ENCODE measurements at regions not wholly inside any gene's neighbourhood (a gene's known extent, or its start where the extent isn't known, plus 50 kb on each side); places are given as distances from the start of the nearest gene placed in this dataset.

DNA sequence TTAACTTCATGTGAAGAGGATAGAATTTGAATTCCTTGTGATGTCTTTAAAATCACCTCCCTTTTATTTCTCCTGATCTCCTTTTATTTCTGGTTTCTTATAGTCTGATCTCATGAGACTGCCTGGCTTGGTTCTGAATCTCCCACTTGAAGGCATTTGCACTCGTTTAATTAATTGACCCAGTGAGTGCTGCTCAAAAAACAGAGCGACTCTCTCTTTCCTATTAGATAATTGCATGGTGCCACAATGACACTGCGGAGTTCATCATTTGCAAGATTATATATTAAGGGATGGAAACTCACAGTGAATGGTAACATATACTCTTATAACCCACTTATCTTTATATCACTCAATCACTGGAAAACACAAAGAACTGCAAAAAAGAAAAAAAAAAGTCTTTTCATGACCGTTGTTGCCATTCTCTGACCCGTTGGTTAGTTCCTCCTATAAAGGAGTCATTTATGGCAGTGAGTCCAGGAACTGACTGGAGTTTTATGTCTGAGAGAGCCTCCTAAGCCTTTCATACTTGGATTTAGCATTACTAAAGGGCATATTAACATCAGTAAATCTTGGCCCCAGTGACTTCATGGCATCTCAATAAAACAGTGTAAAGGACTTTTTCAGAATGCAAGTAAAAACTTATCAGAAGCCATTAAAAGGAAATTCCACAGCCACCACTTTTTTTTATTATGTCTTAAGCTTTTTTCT is 103.3 kb upstream of the EPHA4 start:
- DNase-seq: no peak

DNA sequence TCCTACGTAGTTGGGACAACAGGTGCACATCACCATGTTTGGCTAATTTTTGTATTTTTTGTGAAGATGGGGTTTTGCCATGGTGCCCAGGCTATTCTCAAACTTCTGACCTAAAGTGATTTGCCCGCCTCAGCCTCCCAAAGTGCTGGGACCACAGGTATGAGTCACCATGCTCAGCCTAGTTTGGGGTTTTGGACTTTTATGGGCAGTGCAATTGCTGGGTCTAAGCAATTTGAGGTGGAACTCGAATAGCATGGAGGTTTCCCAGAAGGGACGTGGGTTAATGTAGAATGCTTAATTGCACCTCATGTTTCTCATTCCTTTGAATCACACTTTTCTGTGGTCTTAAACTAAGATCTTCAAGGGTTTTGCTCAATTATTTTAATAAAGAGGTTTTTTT is 102.3 kb upstream of the EPHA4 start:
- DNase-seq: no peak

DNA sequence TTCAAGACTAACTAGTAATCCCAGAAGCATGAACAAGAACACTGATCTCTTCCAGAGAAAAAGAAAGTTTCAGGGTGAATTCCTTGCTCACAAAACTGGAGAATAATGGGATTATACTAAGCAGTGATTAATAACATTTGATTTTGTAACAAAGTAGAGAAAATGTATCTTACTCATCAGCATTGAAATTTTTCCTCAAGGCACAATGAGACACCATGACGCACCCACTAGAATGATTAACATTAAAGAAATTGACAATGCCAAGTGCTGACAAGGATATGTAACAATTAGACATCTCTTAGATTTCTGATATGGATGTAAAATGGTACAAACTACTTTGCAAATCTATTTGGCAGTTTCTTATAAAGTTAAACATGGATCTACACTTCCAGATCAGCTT is 101.1 kb upstream of the EPHA4 start:
- DNase-seq: no peak

DNA sequence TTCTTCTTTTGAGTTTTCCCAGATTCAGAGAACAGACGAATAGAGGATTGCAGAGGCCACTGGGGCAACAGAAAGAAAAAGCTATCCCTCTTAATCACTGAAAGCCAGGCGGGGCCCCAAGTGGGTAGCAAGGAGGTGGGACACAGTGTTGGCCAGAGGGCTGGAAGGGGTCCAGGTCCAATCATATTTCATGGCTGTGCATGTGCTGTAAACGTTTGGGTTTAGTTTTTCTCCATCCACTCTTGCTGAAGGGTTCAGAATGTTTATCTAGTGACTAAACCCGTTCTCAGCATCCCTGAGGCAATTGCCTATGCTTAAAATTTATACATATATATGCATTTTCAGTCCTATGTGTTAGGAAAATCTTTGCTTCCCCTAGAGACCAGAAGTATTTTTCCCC is 99.4 kb upstream of the EPHA4 start:
- no peak for DNase-seq

DNA sequence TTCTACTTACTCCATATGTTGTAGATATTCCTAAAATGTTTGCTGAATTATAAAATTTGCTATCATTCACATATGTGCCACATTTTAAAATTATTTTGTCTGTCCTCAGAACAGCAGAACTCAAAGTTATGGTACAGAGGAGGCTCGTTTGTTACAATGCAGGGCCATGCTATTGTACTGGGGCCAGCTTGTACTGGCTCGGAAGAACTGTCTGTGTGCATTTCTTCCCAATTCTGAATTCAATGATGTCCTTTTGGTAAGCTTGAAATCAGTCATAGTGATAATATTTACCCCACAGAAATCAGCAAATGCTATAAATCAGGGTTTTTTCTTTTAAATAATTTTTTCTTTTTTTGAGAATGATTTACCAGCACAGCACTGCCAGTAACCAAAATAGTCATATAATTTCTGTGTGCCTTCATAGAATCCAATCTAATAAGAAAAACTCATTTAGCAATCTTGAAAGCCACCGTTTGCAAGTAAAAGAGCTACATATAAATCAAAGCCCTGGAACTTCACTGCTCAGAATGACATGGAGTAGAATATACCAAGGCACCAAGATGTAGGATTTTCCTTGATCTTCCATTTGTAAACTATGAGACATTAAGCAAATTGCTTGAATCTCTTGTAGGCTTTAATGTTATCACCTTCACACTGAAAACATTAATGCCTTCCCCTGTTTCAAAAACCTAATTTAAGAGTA is 90.7 kb upstream of the EPHA4 start:
- no peak for DNase-seq

DNA sequence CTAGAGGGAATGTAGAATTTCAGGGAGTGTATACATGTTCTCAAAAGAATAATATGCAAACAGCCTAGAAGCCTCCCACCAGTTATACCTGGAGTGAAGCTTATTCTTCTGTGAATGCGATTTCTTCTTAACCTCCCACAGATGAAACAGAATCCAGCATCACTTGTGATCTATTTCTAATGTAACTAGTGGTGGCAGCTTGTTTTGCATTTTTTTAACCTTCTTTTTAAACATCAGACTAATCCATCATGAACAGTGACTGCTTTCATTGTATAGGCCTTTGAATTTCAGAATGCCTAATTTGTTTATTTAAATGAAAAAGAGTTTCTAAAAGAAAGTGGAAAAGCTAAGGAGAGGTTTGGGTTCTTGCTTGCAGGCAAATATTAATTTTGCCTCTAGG is 85.7 kb upstream of the EPHA4 start:
- no peak for DNase-seq

DNA sequence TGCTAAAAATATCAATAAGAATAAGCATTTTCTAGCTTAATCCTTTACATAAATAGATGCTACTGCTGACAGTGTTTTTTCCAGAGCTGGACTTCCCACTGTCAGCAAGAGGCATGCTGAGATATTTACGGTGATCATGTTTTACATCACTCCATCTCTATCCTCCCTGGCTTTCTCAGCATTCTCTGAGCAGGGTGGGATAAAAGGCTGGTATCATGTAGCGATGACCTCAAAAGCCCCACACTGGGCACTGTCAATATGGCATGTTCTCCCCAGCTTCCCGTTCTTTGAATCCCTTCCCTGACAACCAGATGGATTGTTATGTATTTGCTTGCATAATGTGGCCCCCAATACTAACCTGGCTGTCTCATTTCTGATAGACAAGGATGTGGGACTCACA is 83.2 kb upstream of the EPHA4 start:
- no peak for DNase-seq

DNA sequence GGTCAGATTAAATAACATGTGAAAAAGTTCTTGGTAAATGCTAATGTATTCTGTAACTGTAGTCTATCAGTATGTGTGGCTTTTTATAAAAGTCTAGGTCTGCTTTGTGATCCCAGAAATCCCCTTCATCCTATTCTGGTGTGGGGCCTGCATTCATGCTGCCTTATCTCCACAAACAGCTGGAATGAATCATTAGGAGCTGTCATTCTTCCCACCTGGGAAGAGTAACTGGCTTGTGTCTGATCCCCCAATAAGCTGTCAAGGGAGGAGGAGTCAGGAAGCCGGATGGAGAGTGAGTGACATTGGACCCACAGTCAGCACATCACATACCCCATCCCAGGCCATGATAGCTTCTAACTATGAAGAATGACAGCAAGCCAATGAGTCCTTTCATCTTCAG is 81.1 kb upstream of the EPHA4 start:
- DNase-seq: no peak

DNA sequence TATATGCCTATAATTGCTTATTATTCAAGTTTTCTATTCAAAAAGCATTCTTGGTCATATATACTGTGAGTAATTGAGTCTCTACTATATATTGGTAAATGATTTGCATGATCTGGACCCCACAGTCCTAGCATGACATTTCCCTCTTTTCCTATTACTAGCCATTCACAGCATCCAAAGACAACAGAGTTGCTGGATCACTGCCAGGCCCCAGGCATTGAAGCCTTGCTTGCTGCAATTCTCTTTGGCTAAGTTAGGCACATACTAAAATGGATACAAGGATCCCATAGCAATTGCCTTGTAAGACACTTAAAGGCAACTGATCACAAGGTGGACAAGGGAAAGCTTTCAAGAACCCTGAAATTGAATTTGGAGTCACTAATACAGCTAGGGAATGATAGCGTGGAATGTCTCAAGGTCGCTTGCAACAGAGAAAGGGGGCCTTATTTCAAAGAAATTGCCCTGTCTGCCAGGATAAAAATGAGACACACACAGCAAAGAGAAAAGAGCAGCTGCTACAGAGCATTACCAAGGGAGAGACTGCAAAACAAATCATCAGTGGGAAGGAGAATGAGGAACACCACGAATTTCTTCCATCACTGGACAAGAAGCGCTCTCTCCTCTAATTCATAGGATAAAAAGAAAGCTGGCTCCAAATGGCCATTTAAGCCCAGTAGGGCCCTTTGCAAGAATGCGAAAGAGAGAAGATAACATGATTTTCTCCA is 77.1 kb upstream of the EPHA4 start:
- DNase-seq: no peak

DNA sequence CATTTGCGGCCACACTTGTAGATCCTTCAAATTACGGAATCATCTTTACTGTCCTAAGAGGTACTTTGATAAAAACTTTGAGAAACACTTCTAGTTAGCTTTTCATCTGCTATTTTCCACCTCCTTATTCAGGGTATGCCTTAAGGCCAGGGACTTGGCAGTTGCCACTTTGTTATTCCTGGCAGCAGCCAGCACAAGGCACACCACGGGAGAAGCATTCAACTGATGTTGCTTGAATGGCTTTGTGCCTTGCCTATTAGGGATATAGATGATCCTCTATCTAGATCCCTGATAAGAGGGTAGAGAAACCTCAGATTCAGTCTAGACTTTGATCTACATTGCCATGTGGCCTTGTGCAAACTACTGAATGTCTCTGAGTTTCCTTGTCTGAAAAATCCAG is 70.3 kb upstream of the EPHA4 start:
- no peak for DNase-seq

DNA sequence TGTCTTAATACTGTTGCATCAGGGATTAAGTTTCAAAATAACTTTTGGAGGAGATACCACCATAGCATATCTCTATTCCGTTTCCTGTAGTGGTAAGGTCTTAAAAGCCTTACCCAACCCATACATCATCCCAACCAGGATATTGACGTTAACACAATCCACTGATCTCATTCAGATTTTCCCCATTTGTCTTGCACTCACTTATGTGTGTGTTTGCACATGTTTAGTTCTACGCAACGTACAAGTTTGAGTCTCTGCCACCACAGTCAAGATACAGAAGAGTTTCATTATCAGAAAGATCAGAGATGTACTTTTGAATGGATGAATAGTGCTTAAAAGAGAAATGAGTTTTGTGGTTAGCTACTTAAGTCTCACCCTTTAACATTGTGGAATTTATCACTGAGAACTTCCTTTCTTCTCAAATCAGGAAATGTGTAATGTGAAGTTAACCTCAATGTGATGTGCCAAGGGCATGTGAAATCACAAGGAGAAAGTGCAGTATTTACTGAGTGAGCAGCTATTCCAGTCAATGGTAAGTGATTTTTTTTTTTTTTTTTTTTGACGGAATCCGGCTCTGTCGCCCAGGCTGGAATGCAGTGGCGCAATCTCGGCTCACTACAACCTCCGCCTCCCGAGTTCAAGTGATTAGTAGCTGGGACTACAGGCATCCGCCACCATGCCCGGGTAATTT is 69.2 kb upstream of the EPHA4 start:
- no peak for DNase-seq

DNA sequence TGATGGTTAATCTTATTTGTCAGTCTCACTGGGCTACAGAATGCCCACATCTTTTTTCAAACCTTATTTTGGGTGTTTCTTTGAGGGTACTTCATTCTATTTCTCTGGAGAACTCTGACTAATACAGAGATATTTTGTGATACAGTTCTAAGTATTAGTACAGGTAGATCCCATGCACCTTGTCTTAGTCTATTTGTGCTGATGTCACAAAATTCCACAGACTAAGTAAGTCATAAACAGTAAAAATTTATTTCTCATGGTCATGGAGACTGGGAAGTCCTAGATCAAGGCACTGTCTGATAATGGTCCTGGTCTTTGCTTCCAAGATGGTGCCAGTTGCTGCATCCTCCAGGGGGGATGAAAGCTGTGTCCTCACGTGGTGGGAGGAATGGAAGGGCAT is 68.6 kb upstream of the EPHA4 start:
- DNase-seq: no peak

DNA sequence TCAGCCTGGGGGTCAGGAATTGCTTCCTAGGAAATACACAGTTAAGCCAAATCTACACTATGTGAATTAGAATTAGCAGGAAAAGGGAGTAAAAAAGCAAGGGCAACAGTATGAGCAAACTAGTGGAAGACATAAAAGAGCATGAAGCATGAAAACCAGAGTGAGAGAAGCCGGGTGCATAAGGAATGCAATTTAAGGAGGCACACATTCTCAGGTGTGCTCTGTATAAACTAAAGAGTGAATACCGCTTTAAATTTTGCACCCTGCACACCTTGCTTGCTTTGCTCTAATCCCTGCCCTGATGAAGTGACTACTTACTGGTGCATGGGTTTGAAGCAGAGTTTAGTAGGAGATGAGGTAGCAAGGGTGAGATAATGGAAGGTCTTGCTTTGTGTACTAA is 65.7 kb upstream of the EPHA4 start:
- no peak for DNase-seq

DNA sequence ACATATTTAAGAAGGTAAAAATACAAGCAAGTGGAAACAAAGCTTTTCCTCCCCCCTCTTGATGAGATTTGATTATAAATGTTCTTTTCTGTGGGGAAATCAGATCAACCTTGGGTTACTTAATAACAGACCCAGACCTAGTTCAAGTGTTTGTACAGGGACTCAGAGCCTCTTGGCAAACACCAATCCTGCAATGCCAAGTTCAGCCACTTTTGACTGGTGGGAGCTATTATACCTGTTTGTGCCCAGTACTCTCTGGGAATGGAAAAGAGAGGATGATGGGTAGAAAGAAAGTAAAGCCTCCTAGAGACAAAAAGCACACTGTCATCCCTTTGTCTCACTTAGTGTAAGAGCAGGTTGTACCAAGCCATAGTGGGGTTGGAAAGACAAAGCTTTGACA is 63.8 kb upstream of the EPHA4 start:
- no peak for DNase-seq

DNA sequence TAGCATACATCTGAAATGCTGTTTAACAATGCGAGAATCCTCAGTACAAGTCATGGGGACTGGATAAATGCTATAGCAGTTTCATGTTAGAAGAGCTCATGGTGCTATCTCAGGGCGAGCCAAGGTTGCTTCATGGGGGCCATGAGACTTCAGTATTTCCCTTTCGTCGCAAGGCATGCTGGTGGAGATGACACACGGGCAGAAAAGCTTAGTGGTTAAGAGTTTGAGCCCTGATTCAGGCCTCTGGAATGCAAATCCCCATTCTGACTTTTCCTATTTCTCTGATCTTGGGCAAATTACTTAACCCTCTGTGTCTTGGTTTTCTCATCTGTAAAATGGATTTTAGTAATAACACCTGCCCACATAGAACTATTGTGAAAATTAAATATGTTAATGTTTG is 57.4 kb upstream of the EPHA4 start:
- no peak for DNase-seq

DNA sequence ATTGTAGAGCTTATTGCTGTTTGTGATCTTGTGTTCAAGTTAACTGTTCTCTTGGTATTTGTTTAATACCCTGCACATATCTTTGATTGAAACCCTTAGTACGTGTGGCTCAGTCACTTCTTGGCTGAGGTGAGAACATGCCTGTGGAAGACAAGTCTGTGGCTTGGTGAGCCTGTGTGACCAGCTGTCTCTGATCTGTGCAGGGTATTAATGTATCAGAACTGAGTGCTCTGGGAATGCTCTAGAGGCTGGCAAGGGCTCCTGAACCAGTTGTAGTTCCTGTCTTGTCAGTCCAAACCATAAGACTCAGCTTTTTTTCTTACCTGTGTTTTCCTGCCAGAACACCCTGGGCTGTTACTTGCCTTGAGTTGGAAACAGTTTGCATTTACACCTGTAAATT is 52.4 kb upstream of the EPHA4 start:
- DNase-seq: no peak

Data from bone marrow (tissue), 2 donors.